DOHH2 (cell line): ENCODE measurements at regions not wholly inside any gene's neighbourhood (a gene's known extent, or its start where the extent isn't known, plus 50 kb on each side); places are given as distances from the start of the nearest gene placed in this dataset.

Source experiments
- H3F3A ChIP-seq: fragments of 200-600 bp; sonication (generic), shearing (Covaris generic); 2 replicates; pipeline ENCODE4 v1.6.0; 2016; ENCODE audit warnings: antibody characterized with exemption, mild to moderate bottlenecking; ENCODE audit not compliant: control insufficient read depth, insufficient read depth
- H3K27ac ChIP-seq: fragments of 200-600 bp; sonication (generic); 2 replicates; pipeline ENCODE4 v1.5.1; 2014; ENCODE audit warnings: low read depth, mild to moderate bottlenecking, low read length, moderate library complexity
- H3K27me3 ChIP-seq: fragments of 200-600 bp; sonication (generic); 2 replicates; pipeline ENCODE4 v1.6.1; 2014; ENCODE audit warnings: mild to moderate bottlenecking, low read length, mixed read lengths; ENCODE audit not compliant: control insufficient read depth
- H3K36me3 ChIP-seq: fragments of 200-600 bp; sonication (generic); 2 replicates; pipeline ENCODE4 v1.6.1; 2014; ENCODE audit warnings: mild to moderate bottlenecking, low read length, moderate library complexity, mixed read lengths; ENCODE audit not compliant: control insufficient read depth
- H3K4me1 ChIP-seq: fragments of 200-600 bp; sonication (generic); 2 replicates; pipeline ENCODE4 v1.6.1; 2014; ENCODE audit warnings: mild to moderate bottlenecking, low read length, mixed read lengths; ENCODE audit not compliant: control insufficient read depth
- H3K4me2 ChIP-seq: fragments of 200-600 bp; sonication (generic); 2 replicates; pipeline ENCODE4 v1.6.0; 2014; ENCODE audit warnings: mild to moderate bottlenecking, low read length, moderate library complexity
- H3K4me3 ChIP-seq: fragments of 200-600 bp; sonication (generic); 2 replicates; pipeline ENCODE4 v1.5.1; 2014; ENCODE audit warnings: mild to moderate bottlenecking, low read length, mixed read lengths
- H3K79me2 ChIP-seq: fragments of 200-600 bp; sonication (generic); 2 replicates; pipeline ENCODE4 v1.6.1; 2014; ENCODE audit warnings: mild to moderate bottlenecking, low read length, mixed read lengths; ENCODE audit not compliant: control insufficient read depth
- H3K9me2 ChIP-seq: fragments of 200-600 bp; sonication (generic); replicated peaks from 2 replicates; pipeline ENCODE4 v1.6.1; 2014; ENCODE audit warnings: mild to moderate bottlenecking, low read length, mixed read lengths; ENCODE audit not compliant: control insufficient read depth
- H3K9me3 ChIP-seq: fragments of 200-600 bp; sonication (generic); 2 replicates; pipeline ENCODE4 v1.6.1; 2014; ENCODE audit warnings: antibody characterized with exemption, low read length, mixed read lengths; ENCODE audit not compliant: control insufficient read depth, insufficient read depth
- H4K20me1 ChIP-seq: fragments of 200-600 bp; sonication (generic); 2 replicates; pipeline ENCODE4 v1.6.0; 2014; ENCODE audit warnings: low read depth, mild to moderate bottlenecking, antibody characterized with exemption, low read length, moderate library complexity; ENCODE audit not compliant: control insufficient read depth, insufficient read depth
- EZH2phosphoT487 ChIP-seq: fragments of 200-600 bp; sonication (generic); IDR thresholded peaks from 2 replicates; pipeline ENCODE4 v1.6.1; 2017; ENCODE audit warnings: borderline replicate concordance, mild to moderate bottlenecking, antibody characterized with exemption, low read length, moderate library complexity, mixed read lengths
- TF ChIP-seq, protein P1 (sequence below): fragments of 200-600 bp; sonication (generic); IDR thresholded peaks from one replicate; pipeline ENCODE4 v1.5.1; 2014; ENCODE audit warnings: antibody characterized with exemption, mild to moderate bottlenecking, low read depth, low read length; ENCODE audit not compliant: poor library complexity, severe bottlenecking

DNA sequence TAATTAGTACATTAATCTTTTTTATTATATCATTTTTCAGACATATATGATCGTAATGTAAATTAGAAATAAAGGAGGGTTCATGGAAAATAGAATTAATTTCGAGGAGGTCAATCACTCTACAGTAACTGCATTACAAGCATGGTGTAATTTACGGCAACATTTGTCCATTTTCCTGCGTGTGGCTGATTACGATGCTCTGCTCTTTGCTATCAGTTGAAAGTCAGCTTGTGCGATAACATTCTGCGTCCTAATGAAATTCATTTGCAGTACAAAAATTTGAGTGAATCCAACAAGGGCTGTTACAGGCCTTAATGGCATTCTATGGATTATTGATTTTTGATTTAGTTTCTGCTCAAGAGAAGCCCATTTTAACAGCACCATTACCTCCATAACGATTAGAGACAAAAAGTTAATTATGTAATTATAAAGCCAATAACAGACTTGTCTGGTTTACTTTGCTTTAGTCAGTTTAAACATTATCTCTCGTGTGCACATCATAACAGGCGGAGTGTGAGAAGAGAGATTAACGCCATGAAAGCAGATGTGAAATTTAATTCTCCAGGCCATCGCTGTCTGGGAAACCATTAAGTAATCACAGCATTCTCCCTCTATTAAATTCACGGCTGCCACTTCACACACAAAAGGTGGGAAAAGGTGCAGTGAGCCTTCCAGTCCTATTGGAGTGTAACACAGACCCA lies 256.4 kb upstream of the IRX3 start:
- Histone ChIP-seq H3K27me3 (no peaks in the 10 kb centered on the region), H3K36me3 (no peaks in the 10 kb centered on the region), H3K4me3 (no peak overlapping the region), H3K27ac (no peak overlapping the region), H4K20me1 (no peaks in the 10 kb centered on the region), H3K4me2 (no peak overlapping the region), H3F3A (no peaks in the 10 kb centered on the region), H3K4me1 (no peaks in the 10 kb centered on the region), H3K9me2 (no peaks in the 10 kb centered on the region), H3K79me2 (no peaks in the 10 kb centered on the region), H3K9me3 (no peaks in the 10 kb centered on the region)
- TF ChIP-seq EZH2phosphoT487: no peak
- TF ChIP-seq, protein P1, sequence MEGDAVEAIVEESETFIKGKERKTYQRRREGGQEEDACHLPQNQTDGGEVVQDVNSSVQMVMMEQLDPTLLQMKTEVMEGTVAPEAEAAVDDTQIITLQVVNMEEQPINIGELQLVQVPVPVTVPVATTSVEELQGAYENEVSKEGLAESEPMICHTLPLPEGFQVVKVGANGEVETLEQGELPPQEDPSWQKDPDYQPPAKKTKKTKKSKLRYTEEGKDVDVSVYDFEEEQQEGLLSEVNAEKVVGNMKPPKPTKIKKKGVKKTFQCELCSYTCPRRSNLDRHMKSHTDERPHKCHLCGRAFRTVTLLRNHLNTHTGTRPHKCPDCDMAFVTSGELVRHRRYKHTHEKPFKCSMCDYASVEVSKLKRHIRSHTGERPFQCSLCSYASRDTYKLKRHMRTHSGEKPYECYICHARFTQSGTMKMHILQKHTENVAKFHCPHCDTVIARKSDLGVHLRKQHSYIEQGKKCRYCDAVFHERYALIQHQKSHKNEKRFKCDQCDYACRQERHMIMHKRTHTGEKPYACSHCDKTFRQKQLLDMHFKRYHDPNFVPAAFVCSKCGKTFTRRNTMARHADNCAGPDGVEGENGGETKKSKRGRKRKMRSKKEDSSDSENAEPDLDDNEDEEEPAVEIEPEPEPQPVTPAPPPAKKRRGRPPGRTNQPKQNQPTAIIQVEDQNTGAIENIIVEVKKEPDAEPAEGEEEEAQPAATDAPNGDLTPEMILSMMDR: no peak

DNA sequence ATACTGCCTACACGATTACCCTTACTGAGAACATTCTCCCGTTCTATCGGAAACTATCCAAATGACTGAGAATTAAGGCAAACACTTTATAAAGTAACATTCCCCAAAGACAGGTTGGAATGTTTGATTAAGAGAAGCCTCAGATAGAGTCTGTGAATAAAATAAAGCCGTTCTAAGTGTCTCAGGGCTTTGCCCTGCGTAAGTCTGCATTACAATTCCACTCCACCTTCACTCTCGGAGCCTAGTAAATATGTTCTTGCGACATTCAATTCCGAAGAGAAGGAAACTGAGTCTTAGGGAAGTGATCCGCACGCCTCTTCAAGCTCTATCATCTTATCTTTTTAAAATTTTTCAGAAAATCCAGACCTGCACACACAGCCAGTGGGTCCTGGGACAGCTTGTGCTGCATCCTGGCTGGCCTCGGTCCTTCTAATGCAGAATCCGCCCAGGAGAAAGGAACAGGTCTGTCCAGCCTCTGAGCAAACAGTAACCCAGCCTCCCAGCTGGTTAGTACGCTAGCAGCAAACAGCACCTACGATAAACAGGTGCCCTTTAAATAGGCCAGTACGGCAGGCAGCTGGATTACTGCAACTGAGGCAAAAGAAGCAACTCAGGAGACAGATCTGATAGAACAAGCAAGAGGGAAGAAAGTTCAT lies 254.1 kb upstream of the IRX3 start:
- no peak for TF ChIP-seq EZH2phosphoT487
- TF ChIP-seq, protein P1: no peak
- no peaks in the 10 kb centered on the region for H3K9me2 ChIP-seq
- no peak overlapping the region for H3K4me2 ChIP-seq
- no peaks in the 10 kb centered on the region for H3K27me3 ChIP-seq
- no peaks in the 10 kb centered on the region for H3K79me2 ChIP-seq
- H3K27ac ChIP-seq: no peak overlapping the region
- no peaks in the 10 kb centered on the region for H3K9me3 ChIP-seq
- no peaks in the 10 kb centered on the region for H4K20me1 ChIP-seq
- H3K4me3 ChIP-seq: no peak overlapping the region
- H3F3A ChIP-seq: no peaks in the 10 kb centered on the region
- no peaks in the 10 kb centered on the region for H3K4me1 ChIP-seq
- H3K36me3 ChIP-seq: no peaks in the 10 kb centered on the region

DNA sequence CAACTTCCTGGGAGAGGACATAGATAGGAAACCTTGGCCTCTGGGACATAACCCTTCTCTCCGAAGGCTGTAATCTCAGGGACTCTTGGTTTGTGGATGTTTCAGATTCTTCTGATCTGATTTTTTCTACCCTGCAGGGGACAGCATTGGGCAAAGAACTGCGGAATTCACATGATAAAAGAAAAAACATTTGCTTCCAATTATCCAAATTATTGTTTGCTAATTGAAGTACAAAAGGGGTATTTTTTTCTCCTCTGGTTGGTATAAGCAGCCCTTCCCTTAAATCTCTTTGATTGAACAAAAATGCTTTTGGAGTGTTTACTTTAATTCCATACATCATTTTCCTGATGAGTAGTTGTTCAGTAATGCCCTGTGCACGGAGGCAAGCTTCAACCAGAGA lies 251.7 kb upstream of the IRX3 start:
- TF ChIP-seq EZH2phosphoT487: no peak
- TF ChIP-seq, protein P1: no peak
- H3K27ac ChIP-seq: no peak overlapping the region

More for the DNA sequence above, 251.7 kb upstream of the IRX3 start:
- H3K79me2 ChIP-seq: no peaks in the 10 kb centered on the region
- H4K20me1 ChIP-seq: no peaks in the 10 kb centered on the region
- H3K27me3 ChIP-seq: no peaks in the 10 kb centered on the region
- no peaks in the 10 kb centered on the region for H3F3A ChIP-seq
- H3K36me3 ChIP-seq: no peaks in the 10 kb centered on the region
- H3K4me1 ChIP-seq: no peaks in the 10 kb centered on the region
- H3K4me3 ChIP-seq: no peak overlapping the region
- no peaks in the 10 kb centered on the region for H3K9me3 ChIP-seq
- no peaks in the 10 kb centered on the region for H3K9me2 ChIP-seq
- no peak overlapping the region for H3K4me2 ChIP-seq
